Fibroblast of upper back skin (primary cell): ENCODE measurements at regions not wholly inside any gene's neighbourhood (a gene's known extent, or its start where the extent isn't known, plus 50 kb on each side); places are given as distances from the start of the nearest gene placed in this dataset.

ENCODE experiments used
- DNase-seq: peaks from one replicate; pipeline ENCODE4 v3.0.0-alpha.2; 2013

DNA sequence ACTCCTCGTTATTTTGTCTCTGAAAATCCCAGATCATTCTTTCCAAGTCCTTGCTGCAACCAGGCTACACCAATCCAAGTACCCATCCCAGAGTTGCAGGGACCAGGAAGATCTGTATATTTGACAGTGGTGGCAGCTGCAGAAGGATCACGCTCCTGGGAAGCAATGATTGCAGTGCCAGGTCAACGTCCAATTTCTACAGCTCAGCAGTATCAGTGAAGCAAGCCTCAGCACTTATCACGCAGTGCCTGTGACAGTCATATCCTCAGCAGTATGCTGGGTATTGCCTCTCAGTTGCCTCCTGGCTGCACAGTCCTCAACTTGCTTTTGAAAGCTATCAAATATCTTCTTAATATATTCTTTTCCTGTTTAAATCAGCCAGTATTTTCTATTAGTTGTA lies 66.7 kb downstream of the BARHL2 start:
- no peak for DNase-seq

- no peak for DNase-seq
Observed at GRCh38 chr1:90640325-90640724, 76.8 kb downstream of the BARHL2 start.

DNA sequence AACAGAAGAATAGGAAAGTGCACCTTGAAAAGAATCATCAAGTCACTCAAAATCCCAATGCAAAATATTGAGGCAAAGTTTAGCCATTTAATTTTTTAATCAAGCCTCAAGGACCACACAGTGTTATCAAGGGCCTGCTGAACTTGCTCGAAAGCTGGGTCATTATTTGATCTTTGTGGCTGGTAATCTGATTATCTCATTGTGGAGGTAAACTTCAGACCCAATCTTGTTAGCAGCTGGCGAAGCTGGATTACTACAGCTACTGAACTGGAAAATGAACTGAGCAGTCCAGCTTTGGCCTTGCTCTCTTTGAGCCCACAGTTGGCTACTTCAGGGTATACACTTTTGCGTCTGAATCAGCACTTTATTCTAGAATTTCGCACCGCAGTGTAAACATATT lies 94.4 kb downstream of the BARHL2 start:
- DNase-seq: no peak

- no peak for DNase-seq
Observed at GRCh38 chr1:90621986-90622385, 95.1 kb downstream of the BARHL2 start.

DNA sequence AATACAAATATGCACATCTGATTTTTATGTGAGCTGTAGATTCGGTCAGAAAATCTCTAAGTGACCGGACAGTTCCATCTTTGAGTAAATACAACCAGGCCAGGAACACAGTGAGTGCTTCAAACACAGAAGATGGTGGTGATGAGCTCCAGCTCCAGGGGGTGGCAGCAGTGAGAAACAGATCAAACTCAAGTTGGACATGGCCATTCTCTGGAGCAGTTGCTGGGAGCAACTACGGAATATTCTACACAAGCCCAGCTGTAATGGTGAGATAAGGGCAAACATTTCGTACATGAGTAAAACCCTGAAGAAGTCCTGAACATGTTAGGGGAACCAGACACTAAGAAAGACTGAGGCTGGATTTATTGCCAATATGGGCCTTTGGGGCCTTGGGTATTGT lies 100.7 kb downstream of the BARHL2 start:
- no peak for DNase-seq

DNA sequence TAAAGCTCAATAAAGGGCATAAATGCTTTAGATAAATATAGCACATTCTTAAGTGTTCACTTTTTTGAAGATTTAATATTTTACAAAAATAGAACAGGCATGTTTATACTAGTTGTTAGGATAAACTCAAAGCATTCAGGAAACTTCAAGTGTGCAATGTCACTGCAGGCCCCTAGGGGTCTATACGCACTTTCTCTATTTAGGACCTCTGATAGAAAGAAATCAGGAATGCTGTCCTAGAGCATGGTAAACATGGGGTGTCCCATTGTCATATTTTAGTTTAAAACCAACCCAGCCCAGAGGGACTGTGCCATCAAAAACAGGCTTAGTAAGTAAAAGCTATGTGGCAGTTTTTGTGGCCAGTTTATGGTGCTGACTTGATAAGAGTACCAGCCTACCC lies 102.2 kb downstream of the BARHL2 start:
- DNase-seq: no peak

DNA sequence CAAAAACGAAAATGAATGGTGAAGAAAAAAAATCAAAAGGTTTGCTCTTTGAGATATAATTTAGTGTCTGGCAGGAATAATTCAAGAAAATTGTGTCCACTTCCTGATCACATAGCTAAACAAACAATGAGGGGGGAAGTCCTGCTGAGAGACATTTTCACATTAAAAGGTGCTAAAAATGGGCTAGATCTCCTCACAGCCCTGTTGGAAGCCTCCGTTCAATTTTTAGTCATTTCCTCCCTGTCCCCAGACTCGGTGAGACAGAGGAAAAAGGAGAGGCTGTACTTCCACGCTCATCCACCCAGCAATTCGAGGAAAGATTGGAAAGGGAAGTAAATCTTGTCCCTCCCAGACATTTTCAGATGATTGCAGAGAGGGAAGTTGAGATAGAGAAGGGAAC lies 103.7 kb downstream of the BARHL2 start:
- DNase-seq: no peak

DNA sequence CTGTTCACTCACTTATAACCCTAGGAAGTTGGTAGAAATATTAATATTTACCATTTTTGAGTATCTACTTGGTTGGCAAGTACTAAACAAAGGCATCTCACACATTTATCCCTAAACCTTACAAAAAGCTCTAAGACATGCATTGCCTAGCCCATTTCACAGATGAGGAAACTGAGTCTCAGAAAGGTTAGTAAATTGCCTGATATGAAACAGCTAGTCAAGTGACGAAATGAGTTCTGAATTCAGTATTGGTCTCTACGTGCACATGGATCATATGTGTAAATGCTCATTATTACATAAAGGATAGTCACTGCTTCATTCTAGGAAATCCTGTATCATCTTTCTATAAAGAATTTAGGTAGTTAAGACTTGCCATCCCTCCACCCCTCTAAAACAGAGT lies 105.1 kb downstream of the BARHL2 start:
- DNase-seq: no peak

DNA sequence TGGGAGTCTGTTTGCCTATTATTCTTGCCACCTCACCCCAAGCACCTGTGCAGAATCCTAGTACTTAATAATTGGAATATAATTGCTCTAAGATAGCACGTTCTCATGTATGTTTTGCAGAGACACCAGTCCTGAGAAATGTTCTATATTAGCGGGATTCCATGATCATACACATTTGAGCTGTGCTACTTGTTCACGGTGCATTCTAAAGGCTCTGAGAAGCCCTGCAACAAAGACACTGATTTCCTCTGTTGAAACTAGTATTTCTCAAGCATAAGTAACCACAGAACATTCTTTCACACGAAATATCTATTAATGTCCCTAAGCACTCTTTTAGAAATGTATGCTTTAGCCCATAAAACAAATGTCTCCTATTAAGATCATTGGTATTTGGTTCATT lies 109.4 kb downstream of the BARHL2 start:
- no peak for DNase-seq

DNA sequence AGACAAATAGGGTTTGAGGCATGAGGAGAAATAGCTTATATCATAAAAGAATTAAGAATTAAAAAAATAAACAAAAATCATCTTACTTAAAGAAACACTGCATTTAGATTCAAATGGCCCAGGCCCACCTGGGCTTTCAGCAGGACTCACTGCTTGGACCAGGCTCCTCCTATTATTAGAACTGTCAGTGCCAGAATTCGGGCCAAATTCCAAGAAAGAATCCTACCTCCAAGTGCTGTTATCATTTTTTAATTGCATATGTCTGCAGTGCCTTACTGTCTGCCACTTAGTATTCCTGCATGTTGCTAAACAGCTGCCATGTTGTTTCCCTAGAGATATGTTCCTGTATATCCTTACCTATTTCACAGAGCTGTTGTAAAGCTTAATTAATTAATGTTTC lies 112.0 kb downstream of the BARHL2 start:
- no peak for DNase-seq

GRCh38 chr1:90593312-90593711 lies 123.8 kb downstream of the BARHL2 start:
- DNase-seq: no peak

GRCh38 chr1:90591970-90592356 lies 125.1 kb downstream of the BARHL2 start:
- DNase-seq: no peak

DNA sequence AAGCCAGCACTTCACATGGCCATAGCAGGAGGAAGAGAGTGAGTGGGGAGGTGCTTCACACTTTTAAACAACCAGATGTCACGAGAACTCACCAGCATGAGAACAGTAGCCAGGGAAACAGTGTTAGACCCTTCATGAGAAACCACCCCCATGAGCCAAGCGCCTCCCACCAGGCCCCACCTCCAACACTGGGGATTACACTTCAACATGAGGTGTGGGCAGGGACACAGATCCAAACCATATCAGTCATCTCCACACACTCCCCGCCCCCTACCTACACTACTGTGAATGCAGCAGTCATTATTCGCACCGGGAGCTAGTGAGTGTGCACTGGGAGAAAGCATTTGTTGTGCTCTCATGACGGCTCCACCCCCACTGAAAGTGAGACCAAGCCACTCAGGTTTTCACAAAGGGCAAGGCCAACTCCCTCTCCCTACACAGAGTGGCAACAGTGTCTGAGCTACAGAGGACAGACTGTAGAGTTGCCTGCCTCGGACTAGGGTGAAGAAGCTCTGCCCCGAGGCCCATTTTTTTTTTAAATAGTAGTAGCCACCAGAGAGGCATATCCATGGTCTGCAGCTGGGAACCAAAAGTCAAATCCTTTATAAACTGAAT lies 125.6 kb downstream of the BARHL2 start:
- DNase-seq: no peak

- DNase-seq: no peak
Observed at GRCh38 chr1:90580176-90580575, 136.9 kb downstream of the BARHL2 start.

- DNase-seq: peak; percentile 38
Observed at GRCh38 chr1:90579212-90579802, 137.8 kb downstream of the BARHL2 start.

- no peak for DNase-seq
Observed at GRCh38 chr1:90574692-90575370, 142.3 kb downstream of the BARHL2 start.

DNA sequence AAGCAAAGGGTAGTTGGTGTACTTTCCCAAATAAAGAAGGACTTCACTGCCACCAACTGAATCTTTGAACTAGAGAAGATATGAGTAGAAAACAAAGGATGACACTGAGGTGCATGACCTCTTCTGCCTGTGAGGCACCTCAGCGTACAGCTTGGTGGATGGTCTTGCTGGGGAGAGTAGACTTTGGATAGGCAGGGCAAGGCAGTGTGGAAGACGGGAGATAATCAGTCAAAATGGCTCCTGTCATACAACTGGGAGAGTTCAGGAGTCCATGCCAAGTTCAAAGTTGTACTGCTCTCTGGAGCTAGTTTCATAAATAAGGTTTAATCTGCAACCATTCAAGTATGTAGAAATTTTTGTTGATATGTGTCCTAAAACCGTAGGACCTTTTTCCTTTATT lies 143.4 kb downstream of the BARHL2 start:
- no peak for DNase-seq

GRCh38 chr1:90572446-90572845 lies 144.7 kb downstream of the BARHL2 start:
- DNase-seq: no peak

DNA sequence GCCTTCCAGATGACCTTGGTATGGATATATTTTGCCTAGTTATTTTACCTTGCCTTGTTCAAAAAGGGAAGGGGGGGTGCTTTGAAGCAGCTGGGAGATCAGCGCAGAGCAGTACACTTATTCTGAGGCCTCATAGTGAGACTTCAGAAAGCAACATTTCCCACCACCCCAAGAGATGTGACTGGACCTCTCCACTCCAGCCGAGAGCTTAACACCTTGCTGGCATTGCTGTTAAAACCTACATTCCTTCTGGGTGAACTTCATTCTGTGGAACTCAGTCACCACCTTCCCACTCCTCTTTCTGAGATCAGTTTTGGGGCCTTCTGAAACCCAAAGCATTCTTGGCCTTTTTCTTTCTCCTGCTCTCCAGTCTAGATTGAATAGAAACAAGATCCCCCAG lies 148.7 kb downstream of the BARHL2 start:
- DNase-seq: no peak

GRCh38 chr1:90564164-90564563 lies 152.9 kb downstream of the BARHL2 start:
- no peak for DNase-seq

- DNase-seq: no peak
Observed at GRCh38 chr1:90562892-90563291, 154.2 kb downstream of the BARHL2 start.

DNA sequence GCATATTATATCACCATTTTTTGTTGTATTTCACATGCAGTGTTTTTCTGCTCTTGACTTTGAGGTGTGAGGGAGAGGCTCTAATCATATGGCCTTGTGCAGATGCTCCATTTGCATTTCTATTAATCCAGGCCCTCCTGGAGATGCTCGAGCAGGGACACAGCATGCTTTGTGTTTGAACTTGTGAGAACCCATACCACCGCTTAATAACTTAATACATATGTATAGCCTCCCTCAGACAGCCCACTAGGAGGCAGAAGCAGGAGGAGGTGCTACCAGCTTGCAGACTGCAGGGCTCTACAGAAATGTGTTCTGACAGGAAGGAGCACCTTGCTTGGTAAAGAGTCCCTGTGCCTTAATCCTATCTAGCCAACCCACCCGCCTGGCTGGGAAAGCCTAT lies 155.2 kb downstream of the BARHL2 start:
- no peak for DNase-seq

DNA sequence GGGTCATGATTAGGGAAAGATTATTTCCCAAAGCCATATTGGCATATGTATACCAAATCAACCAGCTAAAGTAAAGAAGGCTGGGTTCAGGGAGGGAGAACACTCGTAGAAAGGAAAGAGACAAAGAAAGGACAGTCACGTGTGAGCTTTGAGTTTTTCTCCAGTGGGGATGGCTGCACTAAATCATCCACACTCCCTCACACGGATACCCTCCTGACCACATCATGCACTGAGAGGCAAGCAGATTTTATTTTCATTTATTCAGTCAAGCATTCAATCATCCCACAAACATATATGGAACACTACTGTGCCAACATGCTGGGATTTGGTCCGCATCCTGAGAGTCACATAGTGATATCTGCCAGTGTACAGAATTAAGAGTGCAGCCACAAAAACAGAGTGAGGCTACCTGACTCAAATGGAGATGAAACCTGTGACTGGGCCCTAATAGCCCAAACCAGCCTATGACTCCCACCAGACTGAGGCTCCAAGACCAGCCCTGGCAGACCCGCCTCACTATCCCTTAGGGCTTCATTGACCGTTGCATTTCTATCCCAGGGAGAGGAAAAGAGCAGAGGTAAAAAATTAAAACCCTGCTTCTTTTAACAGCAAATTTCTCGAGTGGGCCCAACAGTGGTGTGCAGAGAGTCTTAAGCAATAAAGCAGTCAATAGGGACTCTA lies 155.9 kb downstream of the BARHL2 start:
- DNase-seq: no peak

GRCh38 chr1:90558754-90559378 lies 158.2 kb downstream of the BARHL2 start:
- no peak for DNase-seq
